BE2C (cell line): ENCODE measurements at regions not wholly inside any gene's neighbourhood (a gene's known extent, or its start where the extent isn't known, plus 50 kb on each side); places are given as distances from the start of the nearest gene placed in this dataset.

Experiments used
- DNase-seq: peaks from one replicate; pipeline ENCODE4 v3.0.0-alpha.2; 2020
- H3K27me3 ChIP-seq: fragments of 250-450 bp; sonication (Bioruptor Pico); 2 replicates; pipeline ENCODE4 v1.5.1; 2020; ENCODE audit warnings: mild to moderate bottlenecking
- H3K36me3 ChIP-seq: fragments of 250-450 bp; sonication (Bioruptor Pico); 2 replicates; pipeline ENCODE4 v1.5.1; 2020; ENCODE audit warnings: mild to moderate bottlenecking
- H3K4me1 ChIP-seq: fragments of 250-450 bp; sonication (Bioruptor Pico); 2 replicates; pipeline ENCODE4 v1.5.1; 2020
- H3K4me3 ChIP-seq: 2 replicates; pipeline ENCODE4 v1.5.1; 2011; ENCODE audit warnings: low read depth, low read length
- H3K9me3 ChIP-seq: fragments of 250-450 bp; sonication (Bioruptor Pico); 2 replicates; pipeline ENCODE4 v1.5.1; 2020
- CTCF ChIP-seq: IDR thresholded peaks from 2 replicates; pipeline ENCODE4 v1.5.1; 2012; ENCODE audit warnings: mild to moderate bottlenecking, low read depth, low read length

- no peaks in the 10 kb centered on the region for H3K4me1 ChIP-seq
- H3K9me3 ChIP-seq, result no peaks in the 10 kb centered on the region
- H3K4me3 ChIP-seq, result no peak overlapping the region
- DNase-seq, result no peak
- TF ChIP-seq CTCF, result no peak
- H3K36me3 ChIP-seq, result no peaks in the 10 kb centered on the region
- H3K27me3 ChIP-seq, result peaks cover 13% of the 10 kb centered on the region
Measured at GRCh38 chr12:113735131-113735530, 231.0 kb downstream of the RBM19 start.

DNA sequence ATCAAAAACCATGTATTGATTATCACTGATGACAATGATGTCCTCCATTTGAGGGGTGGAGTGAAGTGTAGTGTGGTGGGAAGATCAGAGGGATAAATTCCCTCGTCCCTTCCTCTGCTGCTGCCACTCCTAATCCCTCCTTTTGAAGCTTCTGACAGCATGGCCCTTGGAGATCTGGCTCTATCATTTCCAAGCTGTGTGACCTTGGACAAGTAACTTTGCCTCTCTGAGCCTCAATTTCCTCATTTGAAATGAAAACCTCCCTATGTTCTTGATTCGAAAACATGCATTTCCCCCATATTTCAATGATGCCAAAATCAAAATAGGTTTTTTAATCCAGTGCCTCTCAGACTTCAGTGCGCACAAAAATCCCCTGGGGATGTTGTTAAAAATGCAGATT is 231.6 kb downstream of the RBM19 start:
- no peaks in the 10 kb centered on the region for H3K4me1 ChIP-seq
- no peaks in the 10 kb centered on the region for H3K36me3 ChIP-seq
- TF ChIP-seq CTCF, result no peak
- H3K27me3 ChIP-seq, result peaks cover 13% of the 10 kb centered on the region
- H3K4me3 ChIP-seq, result no peak overlapping the region
- no peak for DNase-seq
- no peaks in the 10 kb centered on the region for H3K9me3 ChIP-seq

GRCh38 chr12:113732916-113733315 is 233.2 kb downstream of the RBM19 start:
- DNase-seq, result no peak
- Histone ChIP-seq H3K36me3 (no peaks in the 10 kb centered on the region), H3K9me3 (no peaks in the 10 kb centered on the region), H3K4me1 (no peaks in the 10 kb centered on the region), H3K27me3 (peaks cover 13% of the 10 kb centered on the region), H3K4me3 (no peak overlapping the region)
- no peak for TF ChIP-seq CTCF

DNA sequence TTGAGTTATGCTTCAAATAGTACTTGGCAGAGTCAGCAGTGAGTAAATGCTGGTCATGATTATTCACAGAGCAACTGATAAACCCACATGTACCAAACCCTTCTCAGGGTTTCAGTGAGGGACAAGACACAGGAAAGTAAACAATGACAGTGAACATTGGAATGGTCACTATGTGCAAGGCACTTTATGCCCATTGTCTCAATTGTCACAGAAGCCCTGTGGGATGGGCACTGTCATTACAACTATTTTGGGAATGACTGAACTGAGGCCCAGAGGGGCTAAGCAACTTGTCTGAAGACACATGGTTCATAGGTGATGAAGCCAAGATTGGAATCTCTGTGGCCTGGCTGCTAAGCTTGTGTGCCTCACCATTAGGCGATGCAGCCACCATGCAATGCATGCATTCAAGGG is 238.5 kb downstream of the RBM19 start:
- no peak overlapping the region for H3K4me3 ChIP-seq
- no peak for DNase-seq
- no peaks in the 10 kb centered on the region for H3K9me3 ChIP-seq
- no peaks in the 10 kb centered on the region for H3K4me1 ChIP-seq
- no peaks in the 10 kb centered on the region for H3K36me3 ChIP-seq
- H3K27me3 ChIP-seq, result peaks cover 16% of the 10 kb centered on the region
- no peak for TF ChIP-seq CTCF

DNA sequence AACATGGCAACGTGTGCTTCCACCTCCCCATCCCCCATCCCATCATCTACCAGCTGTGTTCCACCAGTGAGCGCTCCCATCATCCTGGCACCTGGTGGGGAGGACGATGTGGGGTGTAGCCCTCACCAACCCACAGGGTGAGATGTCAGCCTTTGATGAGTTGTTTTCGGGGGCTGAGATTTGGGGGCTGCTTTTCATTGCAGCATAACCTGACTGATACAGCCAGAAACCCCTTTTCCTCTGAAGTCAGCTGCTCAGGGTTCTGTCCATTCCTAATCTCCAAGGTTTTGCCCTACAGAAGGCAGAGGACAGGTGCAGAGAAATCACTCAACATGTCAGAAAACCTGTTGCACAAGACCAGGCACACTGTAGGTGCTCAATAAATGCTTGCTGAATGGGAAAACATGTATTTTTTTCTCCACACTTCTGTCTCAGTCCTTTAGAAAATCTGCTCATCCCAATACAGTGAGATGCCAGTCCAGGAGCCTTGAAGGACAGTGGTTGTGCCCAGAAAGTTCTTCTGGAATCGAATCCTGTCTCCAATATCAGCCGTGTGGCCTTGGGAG is 239.8 kb downstream of the RBM19 start:
- DNase-seq, result no peak
- no peaks in the 10 kb centered on the region for H3K36me3 ChIP-seq
- H3K27me3 ChIP-seq, result peaks cover 15% of the 10 kb centered on the region
- H3K4me3 ChIP-seq, result no peak overlapping the region
- H3K4me1 ChIP-seq, result no peaks in the 10 kb centered on the region
- H3K9me3 ChIP-seq, result no peaks in the 10 kb centered on the region
- TF ChIP-seq CTCF, result no peak

- H3K36me3 ChIP-seq, result no peaks in the 10 kb centered on the region
- TF ChIP-seq CTCF, result no peak
- no peaks in the 10 kb centered on the region for H3K4me1 ChIP-seq
- no peaks in the 10 kb centered on the region for H3K9me3 ChIP-seq
- peaks cover 15% of the 10 kb centered on the region for H3K27me3 ChIP-seq
- DNase-seq, result no peak
- H3K4me3 ChIP-seq, result no peak overlapping the region
Measured at GRCh38 chr12:113725557-113725876, 240.6 kb downstream of the RBM19 start.
